Lung (tissue), 11 donors: ENCODE measurements at regions not wholly inside any gene's neighbourhood (a gene's known extent, or its start where the extent isn't known, plus 50 kb on each side); places are given as distances from the start of the nearest gene placed in this dataset.

Experiments used
- ATAC-seq: fragments of 200-7000 bp; cut with Tn5 transposase; one replicate; pipeline ENCODE4 v1.9.1; 2020; ENCODE audit warnings: moderate number of reproducible peaks; ENCODE audit not compliant: insufficient read depth, low FRiP score
- DNase-seq, 3 donors: peaks; one replicate each; pipeline ENCODE4 v3.0.0-alpha.2; 2013 to 2017
- H3K27ac ChIP-seq, 2 donors: one replicate each; pipeline ENCODE4 v1.5.1; 2013; ENCODE audit warnings: mild to moderate bottlenecking in 2 of 2, moderate library complexity in 2 of 2, control low read depth in 1 of 2, inconsistent platforms in 1 of 2, low read depth in 1 of 2, low read length in 1 of 2
- H3K27me3 ChIP-seq, 3 donors: one replicate each; pipeline ENCODE4 v1.5.1; 2013; ENCODE audit warnings: low read length in 2 of 3; ENCODE audit not compliant: control insufficient read depth in 3 of 3, insufficient read depth in 3 of 3
- H3K36me3 ChIP-seq, 4 donors: one replicate each; pipeline ENCODE4 v1.5.1; 2013; ENCODE audit warnings: low read length in 4 of 4, mild to moderate bottlenecking in 1 of 4, moderate library complexity in 1 of 4; ENCODE audit not compliant: control insufficient read depth in 4 of 4, insufficient read depth in 4 of 4
- H3K4me1 ChIP-seq, 5 donors: one replicate each; pipeline ENCODE4 v1.5.1; 2013; ENCODE audit warnings: low read length in 5 of 5, mild to moderate bottlenecking in 2 of 5, moderate library complexity in 1 of 5; ENCODE audit not compliant: control insufficient read depth in 5 of 5, insufficient read depth in 5 of 5
- H3K4me3 ChIP-seq: one replicate; pipeline ENCODE4 v1.5.1; 2013; ENCODE audit warnings: mild to moderate bottlenecking, control low read depth, moderate library complexity
- H3K9ac ChIP-seq, 2 donors: one replicate each; pipeline ENCODE4 v1.5.1; 2013; ENCODE audit warnings: low read length in 2 of 2, control low read depth in 1 of 2; ENCODE audit not compliant: insufficient read depth in 1 of 2
- H3K9me3 ChIP-seq, 4 donors: one replicate each; pipeline ENCODE4 v1.5.1; 2013; ENCODE audit warnings: low read length in 3 of 4, mild to moderate bottlenecking in 1 of 4, moderate library complexity in 1 of 4; ENCODE audit not compliant: control insufficient read depth in 4 of 4, insufficient read depth in 3 of 4
- WGBS, 2 donors: extraction: QIAGEN DNeasy Blood & Tissue Kit; methylation state at CpG; one replicate each; pipeline ENCODE4 v1.1.7; 2013; 5-methylcytosine and 5-hydroxymethylcytosine counted together
- TF ChIP-seq, protein P1 (sequence below): IDR thresholded peaks from 2 replicates; pipeline ENCODE4 v1.5.1; 2012; ENCODE audit warnings: mild to moderate bottlenecking; ENCODE audit errors: control extremely low read depth, extremely low read depth
- donor health status: control.
- donor health status: control.
- donor health status: Bipolar disorder and iron deficiency.
- donor health status: healthy.
- donor health status: DM: yes; HTN: yes; CAD: no.

DNA sequence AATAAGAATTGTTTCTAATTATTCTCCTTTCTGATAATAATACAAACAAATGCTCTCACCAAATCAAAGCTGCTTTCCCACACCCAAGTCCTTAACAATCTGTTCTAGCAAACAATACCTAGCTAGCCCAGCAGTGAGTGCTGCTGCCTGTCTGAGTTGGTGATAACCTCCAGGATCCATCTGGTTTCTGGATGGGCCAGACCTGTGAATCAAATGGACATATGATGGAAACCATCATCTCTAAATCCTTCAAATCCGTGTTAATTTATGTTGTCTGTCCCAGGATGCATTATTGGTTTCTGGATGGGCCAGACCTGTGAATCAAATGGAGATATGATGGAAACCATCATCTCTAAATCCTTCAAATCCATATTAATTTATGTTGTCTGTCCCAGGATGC, 1230.0 kb downstream of the AMY1C start:
- no peaks in the 10 kb centered on the region for H3K27me3 ChIP-seq
- no peak overlapping the region for H3K4me3 ChIP-seq
- H3K36me3 ChIP-seq: no peaks in the 10 kb centered on the region
- TF ChIP-seq, protein P1, sequence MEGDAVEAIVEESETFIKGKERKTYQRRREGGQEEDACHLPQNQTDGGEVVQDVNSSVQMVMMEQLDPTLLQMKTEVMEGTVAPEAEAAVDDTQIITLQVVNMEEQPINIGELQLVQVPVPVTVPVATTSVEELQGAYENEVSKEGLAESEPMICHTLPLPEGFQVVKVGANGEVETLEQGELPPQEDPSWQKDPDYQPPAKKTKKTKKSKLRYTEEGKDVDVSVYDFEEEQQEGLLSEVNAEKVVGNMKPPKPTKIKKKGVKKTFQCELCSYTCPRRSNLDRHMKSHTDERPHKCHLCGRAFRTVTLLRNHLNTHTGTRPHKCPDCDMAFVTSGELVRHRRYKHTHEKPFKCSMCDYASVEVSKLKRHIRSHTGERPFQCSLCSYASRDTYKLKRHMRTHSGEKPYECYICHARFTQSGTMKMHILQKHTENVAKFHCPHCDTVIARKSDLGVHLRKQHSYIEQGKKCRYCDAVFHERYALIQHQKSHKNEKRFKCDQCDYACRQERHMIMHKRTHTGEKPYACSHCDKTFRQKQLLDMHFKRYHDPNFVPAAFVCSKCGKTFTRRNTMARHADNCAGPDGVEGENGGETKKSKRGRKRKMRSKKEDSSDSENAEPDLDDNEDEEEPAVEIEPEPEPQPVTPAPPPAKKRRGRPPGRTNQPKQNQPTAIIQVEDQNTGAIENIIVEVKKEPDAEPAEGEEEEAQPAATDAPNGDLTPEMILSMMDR: no peak
- no peak overlapping the region for H3K27ac ChIP-seq
- no peaks in the 10 kb centered on the region for H3K4me1 ChIP-seq
- no peak overlapping the region for H3K9ac ChIP-seq
- no peak for ATAC-seq
- WGBS, 2 donors: 68 to 76% methylated on average over 1 of the region's 1 CpG
- H3K9me3 ChIP-seq: no peaks in the 10 kb centered on the region
- no peak for DNase-seq

- 67 to 81% methylated on average over 1 of the region's 1 CpG for WGBS, 2 donors
- no peak for ATAC-seq
Measured at GRCh38 chr1:104987210-104987609, 1237.5 kb downstream of the AMY1C start.

DNA sequence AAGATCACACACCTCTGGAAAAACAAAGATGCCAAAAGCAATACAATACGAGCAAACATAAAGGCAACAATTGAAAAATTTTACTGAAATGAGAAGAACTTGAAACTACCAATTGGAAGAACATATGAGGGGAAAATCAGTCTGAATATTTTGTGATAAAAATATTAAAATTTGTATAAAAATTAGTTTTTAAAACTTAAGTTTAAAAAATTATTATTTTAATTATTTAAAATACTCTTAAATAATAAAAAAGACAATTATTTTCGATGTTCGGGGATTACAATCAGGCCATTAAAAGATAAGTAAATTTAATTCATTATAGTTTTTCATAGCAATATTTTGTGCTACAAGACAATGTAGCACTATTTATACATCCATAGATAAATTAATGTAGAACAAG, 1239.3 kb downstream of the AMY1C start:
- WGBS, 2 donors: 93% methylated on average over 3 of the region's 3 CpGs

More at GRCh38 chr1:104987210-104987609, 1237.5 kb downstream of the AMY1C start:
- Histone ChIP-seq H3K4me1 (no peaks in the 10 kb centered on the region), H3K36me3 (no peaks in the 10 kb centered on the region), H3K9ac (no peak overlapping the region), H3K27ac (no peak overlapping the region), H3K27me3 (no peaks in the 10 kb centered on the region), H3K9me3 (no peaks in the 10 kb centered on the region), H3K4me3 (no peak overlapping the region)
- TF ChIP-seq, protein P1: no peak
- no peak for DNase-seq

GRCh38 chr1:104991702-104992101, 1242.0 kb downstream of the AMY1C start:
- DNase-seq: no peak
- H3K9ac ChIP-seq: no peak overlapping the region

More for the DNA sequence above, 1239.3 kb downstream of the AMY1C start:
- TF ChIP-seq, protein P1: no peak
- DNase-seq: no peak
- no peaks in the 10 kb centered on the region for H3K9me3 ChIP-seq
- no peaks in the 10 kb centered on the region for H3K36me3 ChIP-seq
- H3K4me3 ChIP-seq: no peak overlapping the region
- H3K9ac ChIP-seq: no peak overlapping the region
- H3K27ac ChIP-seq: no peak overlapping the region
- no peaks in the 10 kb centered on the region for H3K4me1 ChIP-seq
- no peak for ATAC-seq
- H3K27me3 ChIP-seq: no peaks in the 10 kb centered on the region

More at GRCh38 chr1:104991702-104992101, 1242.0 kb downstream of the AMY1C start:
- H3K4me3 ChIP-seq: no peak overlapping the region
- no peaks in the 10 kb centered on the region for H3K27me3 ChIP-seq
- WGBS, 2 donors: 61 to 73% methylated on average over 3 of the region's 3 CpGs
- H3K9me3 ChIP-seq: no peaks in the 10 kb centered on the region
- TF ChIP-seq, protein P1: no peak
- H3K27ac ChIP-seq: no peak overlapping the region
- H3K36me3 ChIP-seq: no peaks in the 10 kb centered on the region
- H3K4me1 ChIP-seq: no peaks in the 10 kb centered on the region
- ATAC-seq: no peak
